ENCODE measurements at regions not wholly inside any gene's neighbourhood (a gene's known extent, or its start where the extent isn't known, plus 50 kb on each side); places are given as distances from the start of the nearest gene placed in this dataset.
A peak's percentile ranks its signal among the peaks of the same experiment; 100 is the strongest.

GRCh38 chr2:82827426-82827825 lies 1631.7 kb downstream of the SUCLG1 start:
- H3K4me2 ChIP-seq: no peak overlapping the region
- no peak for ATAC-seq
- no peaks in the 10 kb centered on the region for H3K4me1 ChIP-seq
- DNase-seq (ENCODE audit: low read depth in 1 of 2, low spot score in 1 of 2): no peak
- CTCF ChIA-PET: no interaction called here
- H3K9me3 ChIP-seq: no peaks in the 10 kb centered on the region
- H3K27ac ChIP-seq: no peak overlapping the region
- FAIRE-seq: no peak
- TF ChIP-seq MAFK (IDR thresholded peaks at IDR 0.05; ENCODE audit: partially characterized antibody) (peak; percentile 62), CTCF (IDR thresholded peaks at IDR 0.05) (no peak), ZSCAN20 (CRISPR knock-in tag; IDR thresholded peaks at IDR 0.05) (no peak)
- POLR2A ChIA-PET: no interaction called here
- H3K4me3 ChIP-seq: no peak overlapping the region
- 67% methylated on average over 2 of the region's 2 CpGs for WGBS (ENCODE audit: missing lambda C conversion rate)

GRCh38 chr2:82826437-82826836 lies 1632.6 kb downstream of the SUCLG1 start:
- Histone ChIP-seq H3K4me2 (no peak overlapping the region), H3K9me3 (no peaks in the 10 kb centered on the region), H3K4me3 (no peak overlapping the region), H3K4me1 (no peaks in the 10 kb centered on the region), H3K27ac (no peak overlapping the region)
- ChIA-PET CTCF (no interaction called here), POLR2A (no interaction called here)
- FAIRE-seq (no peak), DNase-seq (ENCODE audit: low read depth in 1 of 2, low spot score in 1 of 2) (no peak), ATAC-seq (no peak)
- WGBS (ENCODE audit: missing lambda C conversion rate): 7% methylated on average over 2 of the region's 2 CpGs
- TF ChIP-seq HOXA7 (CRISPR knock-in tag; IDR thresholded peaks at IDR 0.05): no peak
- TF ChIP-seq RARB (CRISPR knock-in tag; IDR thresholded peaks at IDR 0.05): no peak
- no peak for TF ChIP-seq SMC3 (IDR thresholded peaks at IDR 0.05)
- no peak for TF ChIP-seq CBX8 (IDR thresholded peaks at IDR 0.05)
- no peak for TF ChIP-seq ESRRA (IDR thresholded peaks at IDR 0.05; ENCODE audit: borderline replicate concordance, low read length)
- no peak for TF ChIP-seq ELK1 (IDR thresholded peaks at IDR 0.05; ENCODE audit: low read depth, low read length)
- no peak for TF ChIP-seq POLR2AphosphoS2 (conservative IDR thresholded peaks at IDR 0.05; ENCODE audit: low read length)
- TF ChIP-seq PHF8 (IDR thresholded peaks at IDR 0.05; ENCODE audit: borderline replicate concordance, low read depth): no peak
- no peak for TF ChIP-seq FOSL2 (IDR thresholded peaks at IDR 0.05)
- TF ChIP-seq FOSL2 (CRISPR knock-in tag; IDR thresholded peaks at IDR 0.05): no peak
- TF ChIP-seq HOXB5 (CRISPR knock-in tag; IDR thresholded peaks at IDR 0.05): no peak
- TF ChIP-seq EHF (CRISPR knock-in tag; IDR thresholded peaks at IDR 0.05): no peak
- no peak for TF ChIP-seq POLR2A (IDR thresholded peaks at IDR 0.05; ENCODE audit: low read length)
- TF ChIP-seq NPAS2 (CRISPR knock-in tag; IDR thresholded peaks at IDR 0.05; ENCODE audit: borderline replicate concordance): no peak
- TF ChIP-seq ZSCAN20 (CRISPR knock-in tag; IDR thresholded peaks at IDR 0.05): no peak
- no peak for TF ChIP-seq CTCF (IDR thresholded peaks at IDR 0.05)

- 25% methylated on average over 8 of the region's 8 CpGs for WGBS (ENCODE audit: missing lambda C conversion rate)
- Histone ChIP-seq H3K4me3 (no peak overlapping the region), H3K4me2 (no peak overlapping the region), H3K27ac (no peak overlapping the region), H3K9me3 (no peaks in the 10 kb centered on the region), H3K4me1 (no peaks in the 10 kb centered on the region)
- DNase-seq (ENCODE audit: low read depth in 1 of 2, low spot score in 1 of 2) (no peak), FAIRE-seq (no peak), ATAC-seq (no peak)
- CTCF ChIA-PET: no interaction called here
- POLR2A ChIA-PET: no interaction called here
- TF ChIP-seq NFE2L2 (conservative IDR thresholded peaks at IDR 0.05; ENCODE audit: low read length): 0 out of 2 replicates have a peak, but pooled peaks have one; percentile 42
- no peak for TF ChIP-seq HMGXB4 (CRISPR knock-in tag; IDR thresholded peaks at IDR 0.05; ENCODE audit: borderline replicate concordance)
- no peak for TF ChIP-seq KDM5A (IDR thresholded peaks at IDR 0.05)
Measured at GRCh38 chr2:82825410-82826090, 1633.5 kb downstream of the SUCLG1 start.
